ENCODE measurements at regions not wholly inside any gene's neighbourhood (a gene's known extent, or its start where the extent isn't known, plus 50 kb on each side); places are given as distances from the start of the nearest gene placed in this dataset.

GRCh38 chr1:30402031-30402430, 321.4 kb downstream of the MATN1 start:
- no peak for TF ChIP-seq NFYA (IDR thresholded peaks at IDR 0.05; ENCODE audit: borderline replicate concordance, low read depth, low read length)
- TF ChIP-seq CEBPB (IDR thresholded peaks at IDR 0.05; ENCODE audit: borderline replicate concordance in 1 of 2, low read depth in 2 of 2, low read length in 2 of 2) = no peak
- no peak for TF ChIP-seq CTCF (IDR thresholded peaks at IDR 0.05 in 2 of 3, conservative IDR thresholded peaks at IDR 0.05 in 1 of 3; ENCODE audit: control insufficient read depth in 2 of 3, extremely low read depth in 1 of 3, insufficient read depth in 1 of 3, low read depth in 3 of 3, low read length in 3 of 3)
- TF ChIP-seq SPI1 (IDR thresholded peaks at IDR 0.05; ENCODE audit: borderline replicate concordance, insufficient read depth, low read depth, low read length) = no peak
- no peak for TF ChIP-seq POU2F2 (IDR thresholded peaks at IDR 0.05; ENCODE audit: borderline replicate concordance, low read depth, low read length)
- no peak for TF ChIP-seq DPF2 (IDR thresholded peaks at IDR 0.05)
- TF ChIP-seq ZNF24 (IDR thresholded peaks at IDR 0.05) = no peak
- TF ChIP-seq MTA2 (IDR thresholded peaks at IDR 0.05; ENCODE audit: low read depth) = no peak
